ENCODE measurements at regions not wholly inside any gene's neighbourhood (a gene's known extent, or its start where the extent isn't known, plus 50 kb on each side); places are given as distances from the start of the nearest gene placed in this dataset.
"Not testable (repeated sequence)": the region's sequence is repeated elsewhere in the genome, so short reads cannot be mapped to it uniquely, and the experiment has no call there.

DNA sequence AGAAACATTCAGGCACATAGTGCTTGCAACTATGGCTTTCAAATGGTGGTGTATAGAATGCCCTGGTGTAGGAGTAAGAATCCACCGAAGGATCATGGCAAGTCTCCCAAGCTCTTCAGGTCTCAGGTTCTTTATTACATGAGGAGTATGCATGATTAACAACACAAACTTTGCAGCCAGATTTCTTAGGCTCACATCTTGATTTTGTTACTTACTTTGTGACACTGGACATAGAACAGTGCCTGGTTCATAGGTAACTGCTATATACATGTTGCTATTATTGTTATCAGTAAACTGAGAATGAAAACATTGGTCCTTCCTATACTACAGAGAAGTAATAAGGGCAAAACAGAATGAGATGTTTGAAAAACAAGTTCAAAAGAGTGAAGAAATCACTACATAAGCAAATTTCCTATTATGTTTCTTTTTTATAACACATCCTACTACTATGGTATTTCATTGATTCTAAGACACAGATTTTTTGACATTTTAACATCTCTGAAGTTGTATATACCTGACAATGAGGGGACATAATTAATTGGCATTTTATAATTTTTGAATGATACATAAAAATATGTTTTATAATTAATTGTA is 284.9 kb downstream of the C1D start:
- Histone ChIP-seq H3K4me1 (ENCODE audit: insufficient read depth, low read length) (no peaks in the 10 kb centered on the region), H4K20me1 (ENCODE audit: insufficient read depth, low read length) (no peaks in the 10 kb centered on the region), H3K4me2 (ENCODE audit: insufficient read depth, low read length) (no peak overlapping the region), H3K27me3 (ENCODE audit: insufficient read depth, low read length, poor library complexity) (peaks cover 14% of the 10 kb centered on the region), H3K4me3 (ENCODE audit: low read depth in 1 of 2, low read length in 2 of 2) (no peak overlapping the region), H3K27ac (ENCODE audit: low read length) (no peak overlapping the region), H2AFZ (ENCODE audit: low read depth, low read length) (no peak overlapping the region), H3K79me2 (ENCODE audit: insufficient read depth, low read length) (no peaks in the 10 kb centered on the region), H3K9ac (ENCODE audit: low read depth, low read length) (no peak overlapping the region), H3K9me3 (ENCODE audit: insufficient read depth, low read length, severe bottlenecking) (no peaks in the 10 kb centered on the region), H3K36me3 (ENCODE audit: insufficient read depth, low read length) (no peaks in the 10 kb centered on the region)
- TF ChIP-seq, protein P1, sequence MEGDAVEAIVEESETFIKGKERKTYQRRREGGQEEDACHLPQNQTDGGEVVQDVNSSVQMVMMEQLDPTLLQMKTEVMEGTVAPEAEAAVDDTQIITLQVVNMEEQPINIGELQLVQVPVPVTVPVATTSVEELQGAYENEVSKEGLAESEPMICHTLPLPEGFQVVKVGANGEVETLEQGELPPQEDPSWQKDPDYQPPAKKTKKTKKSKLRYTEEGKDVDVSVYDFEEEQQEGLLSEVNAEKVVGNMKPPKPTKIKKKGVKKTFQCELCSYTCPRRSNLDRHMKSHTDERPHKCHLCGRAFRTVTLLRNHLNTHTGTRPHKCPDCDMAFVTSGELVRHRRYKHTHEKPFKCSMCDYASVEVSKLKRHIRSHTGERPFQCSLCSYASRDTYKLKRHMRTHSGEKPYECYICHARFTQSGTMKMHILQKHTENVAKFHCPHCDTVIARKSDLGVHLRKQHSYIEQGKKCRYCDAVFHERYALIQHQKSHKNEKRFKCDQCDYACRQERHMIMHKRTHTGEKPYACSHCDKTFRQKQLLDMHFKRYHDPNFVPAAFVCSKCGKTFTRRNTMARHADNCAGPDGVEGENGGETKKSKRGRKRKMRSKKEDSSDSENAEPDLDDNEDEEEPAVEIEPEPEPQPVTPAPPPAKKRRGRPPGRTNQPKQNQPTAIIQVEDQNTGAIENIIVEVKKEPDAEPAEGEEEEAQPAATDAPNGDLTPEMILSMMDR (IDR thresholded peaks at IDR 0.05; ENCODE audit: borderline replicate concordance, extremely low read depth, low read length, poor library complexity, severe bottlenecking) = no peak
- TF ChIP-seq EZH2 (IDR thresholded peaks at IDR 0.05; ENCODE audit: borderline replicate concordance, low read depth, low read length, severe bottlenecking) = no peak
- no peak for ATAC-seq (ENCODE audit: insufficient read depth, low read depth)
- DNase-seq = no peak

DNA sequence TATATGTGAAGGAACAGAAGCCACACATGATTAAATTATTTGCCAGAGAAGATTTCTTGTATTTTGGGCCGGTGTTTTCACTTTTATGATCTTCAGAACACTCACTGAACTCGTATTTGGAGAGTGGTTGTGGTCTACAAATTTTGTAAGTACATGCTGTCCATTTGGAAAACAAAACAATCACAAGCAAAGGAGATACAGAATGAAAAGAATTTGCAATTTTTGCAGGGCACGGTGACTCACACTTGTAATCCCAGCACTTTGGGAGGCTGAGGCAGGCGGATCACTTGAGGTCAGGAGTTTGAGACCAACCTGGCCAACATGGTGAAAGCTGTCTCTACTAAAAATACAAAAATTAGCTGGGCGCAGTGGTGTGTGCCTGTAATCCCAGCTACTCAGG is 282.0 kb downstream of the C1D start:
- H3K27me3 ChIP-seq (ENCODE audit: insufficient read depth, low read length, poor library complexity) = peaks cover 11% of the 10 kb centered on the region
- not testable (repeated sequence) for H3K9ac ChIP-seq (ENCODE audit: low read depth, low read length); H3K4me2 ChIP-seq (ENCODE audit: insufficient read depth, low read length); DNase-seq; ATAC-seq (ENCODE audit: insufficient read depth, low read depth); H3K27ac ChIP-seq (ENCODE audit: low read length); H3K36me3 ChIP-seq (ENCODE audit: insufficient read depth, low read length); H3K79me2 ChIP-seq (ENCODE audit: insufficient read depth, low read length); H3K9me3 ChIP-seq (ENCODE audit: insufficient read depth, low read length, severe bottlenecking); H4K20me1 ChIP-seq (ENCODE audit: insufficient read depth, low read length); H3K4me3 ChIP-seq (ENCODE audit: low read depth in 1 of 2, low read length in 2 of 2); H2AFZ ChIP-seq (ENCODE audit: low read depth, low read length); H3K4me1 ChIP-seq (ENCODE audit: insufficient read depth, low read length)

DNA sequence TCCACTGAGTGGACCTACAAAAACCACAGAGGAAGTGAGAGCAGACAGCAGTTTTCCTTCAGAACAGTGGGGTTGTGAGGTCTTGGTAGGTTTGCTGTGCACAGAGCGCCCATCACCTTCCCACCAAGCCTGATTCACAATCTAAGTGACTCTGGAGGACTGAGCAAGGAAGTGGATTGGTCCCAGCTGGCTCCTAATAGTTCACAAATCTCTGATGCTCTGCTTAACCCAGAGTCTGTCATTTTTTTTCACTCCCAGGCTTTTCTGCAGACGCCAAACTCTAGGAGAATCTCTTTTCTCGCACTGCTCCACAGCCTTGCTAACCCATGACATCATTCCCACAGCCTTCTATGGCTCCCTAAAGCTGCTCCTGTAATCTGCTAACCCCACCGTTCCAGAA is 280.4 kb downstream of the C1D start:
- Histone ChIP-seq H3K27me3 (ENCODE audit: insufficient read depth, low read length, poor library complexity) (peaks cover 9% of the 10 kb centered on the region), H4K20me1 (ENCODE audit: insufficient read depth, low read length) (no peaks in the 10 kb centered on the region), H2AFZ (ENCODE audit: low read depth, low read length) (no peak overlapping the region), H3K9me3 (ENCODE audit: insufficient read depth, low read length, severe bottlenecking) (no peaks in the 10 kb centered on the region), H3K36me3 (ENCODE audit: insufficient read depth, low read length) (no peaks in the 10 kb centered on the region), H3K4me2 (ENCODE audit: insufficient read depth, low read length) (no peak overlapping the region), H3K9ac (ENCODE audit: low read depth, low read length) (no peak overlapping the region), H3K4me3 (ENCODE audit: low read depth in 1 of 2, low read length in 2 of 2) (no peak overlapping the region), H3K79me2 (ENCODE audit: insufficient read depth, low read length) (no peaks in the 10 kb centered on the region), H3K4me1 (ENCODE audit: insufficient read depth, low read length) (no peaks in the 10 kb centered on the region), H3K27ac (ENCODE audit: low read length) (no peak overlapping the region)
- DNase-seq = no peak
- no peak for ATAC-seq (ENCODE audit: insufficient read depth, low read depth)
- no peak for TF ChIP-seq EZH2 (IDR thresholded peaks at IDR 0.05; ENCODE audit: borderline replicate concordance, low read depth, low read length, severe bottlenecking)
- TF ChIP-seq, protein P1 (IDR thresholded peaks at IDR 0.05; ENCODE audit: borderline replicate concordance, extremely low read depth, low read length, poor library complexity, severe bottlenecking) = no peak

DNA sequence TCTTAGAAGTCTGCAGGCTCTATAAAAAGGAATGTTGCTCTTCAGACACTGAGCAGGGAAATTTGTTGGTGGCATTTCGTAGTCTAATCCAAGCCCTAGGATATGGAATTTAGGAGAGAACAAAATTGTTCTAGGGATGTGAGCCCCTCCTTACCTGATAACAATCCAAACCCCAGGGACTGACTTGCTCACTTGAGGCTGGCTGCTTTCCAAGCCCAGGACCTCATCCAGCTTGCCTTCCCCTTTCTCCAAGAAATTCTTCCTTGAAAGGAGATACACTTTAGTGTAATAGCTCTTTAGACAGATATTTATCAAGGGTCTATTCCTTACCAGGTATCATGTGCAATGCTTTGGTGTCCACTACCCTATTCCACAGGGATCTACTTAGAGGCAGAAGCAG is 279.8 kb downstream of the C1D start:
- Histone ChIP-seq H2AFZ (ENCODE audit: low read depth, low read length) (no peak overlapping the region), H4K20me1 (ENCODE audit: insufficient read depth, low read length) (no peaks in the 10 kb centered on the region), H3K4me2 (ENCODE audit: insufficient read depth, low read length) (no peak overlapping the region), H3K36me3 (ENCODE audit: insufficient read depth, low read length) (no peaks in the 10 kb centered on the region), H3K9me3 (ENCODE audit: insufficient read depth, low read length, severe bottlenecking) (no peaks in the 10 kb centered on the region), H3K4me1 (ENCODE audit: insufficient read depth, low read length) (no peaks in the 10 kb centered on the region), H3K9ac (ENCODE audit: low read depth, low read length) (no peak overlapping the region), H3K27me3 (ENCODE audit: insufficient read depth, low read length, poor library complexity) (peaks cover 9% of the 10 kb centered on the region), H3K27ac (ENCODE audit: low read length) (no peak overlapping the region), H3K79me2 (ENCODE audit: insufficient read depth, low read length) (no peaks in the 10 kb centered on the region), H3K4me3 (ENCODE audit: low read depth in 1 of 2, low read length in 2 of 2) (no peak overlapping the region)
- ATAC-seq (ENCODE audit: insufficient read depth, low read depth) (no peak), DNase-seq (no peak)
- no peak for TF ChIP-seq EZH2 (IDR thresholded peaks at IDR 0.05; ENCODE audit: borderline replicate concordance, low read depth, low read length, severe bottlenecking)
- TF ChIP-seq, protein P1 (IDR thresholded peaks at IDR 0.05; ENCODE audit: borderline replicate concordance, extremely low read depth, low read length, poor library complexity, severe bottlenecking) = no peak

Data from DND-41 (cell line).